PFSK-1 (cell line): ENCODE measurements at regions not wholly inside any gene's neighbourhood (a gene's known extent, or its start where the extent isn't known, plus 50 kb on each side); places are given as distances from the start of the nearest gene placed in this dataset.

Source experiments
- POLR2AphosphoS5 ChIP-seq: IDR thresholded peaks from 2 replicates; pipeline ENCODE4 v1.6.1; 2012; ENCODE audit warnings: low read depth, mild to moderate bottlenecking, control low read depth, low read length, moderate library complexity
- SIN3A ChIP-seq: IDR thresholded peaks from 2 replicates; pipeline ENCODE4 v1.6.1; 2012; ENCODE audit warnings: mild to moderate bottlenecking, low read length, moderate library complexity, borderline replicate concordance; ENCODE audit not compliant: insufficient read depth

- TF ChIP-seq POLR2AphosphoS5, result no peak
- TF ChIP-seq SIN3A, result no peak
These were observed 269.5 kb downstream of the EIPR1 start for GRCh38 chr2:3108105-3108504.
